Gastroesophageal sphincter (tissue), 4 donors: ENCODE measurements at regions not wholly inside any gene's neighbourhood (a gene's known extent, or its start where the extent isn't known, plus 50 kb on each side); places are given as distances from the start of the nearest gene placed in this dataset.
A peak's percentile ranks its signal among the peaks of the same experiment; 100 is the strongest.

Source experiments
- ATAC-seq: fragments of 150-250 bp; one replicate; pipeline ENCODE4 v1.9.1; 2016; ENCODE audit warnings: mild to moderate bottlenecking, moderate library complexity
- H3K27ac ChIP-seq, 4 donors: fragments of 200-600 bp; sonication (generic) in 3 of 4; 1 replicate in 3 of 4; 2 replicates in 1 of 4; pipeline ENCODE4 v1.5.1; 2016 to 2019
- H3K27me3 ChIP-seq: fragments of 200-600 bp; sonication (generic); one replicate; pipeline ENCODE4 v1.5.1; 2019
- H3K36me3 ChIP-seq, 2 donors: fragments of 200-600 bp; sonication (generic); one replicate each; pipeline ENCODE4 v1.5.1; 2019; ENCODE audit warnings: control low read depth in 1 of 2
- H3K4me1 ChIP-seq, 3 donors: fragments of 200-600 bp; sonication (generic); 1 replicate in 2 of 3; 2 replicates in 1 of 3; pipeline ENCODE4 v1.5.1; 2016 to 2019; ENCODE audit warnings: control low read depth in 2 of 3
- H3K4me3 ChIP-seq, 2 donors: fragments of 200-600 bp; sonication (generic); one replicate each; pipeline ENCODE4 v1.5.1; 2019; ENCODE audit warnings: mild to moderate bottlenecking in 1 of 2, moderate library complexity in 1 of 2
- H3K9me3 ChIP-seq, 3 donors: fragments of 200-600 bp; sonication (generic); one replicate each; pipeline ENCODE4 v1.5.1; 2017 to 2019; ENCODE audit warnings: control low read depth in 2 of 3
- EP300 ChIP-seq: sonication (generic); formaldehyde crosslinking; IDR thresholded peaks from one replicate; pipeline ENCODE4 v1.6.1; 2017; ENCODE audit warnings: antibody characterized with exemption, mild to moderate bottlenecking
- POLR2A ChIP-seq, 2 donors: fragments of 450-650 bp; IDR thresholded peaks; one replicate each; pipeline ENCODE4 v1.6.1; 2017; ENCODE audit warnings: antibody characterized with exemption in 2 of 2, mild to moderate bottlenecking in 2 of 2, moderate library complexity in 1 of 2
- POLR2AphosphoS5 ChIP-seq: sonication (generic); formaldehyde crosslinking; IDR thresholded peaks from one replicate; pipeline ENCODE4 v1.6.1; 2017; ENCODE audit warnings: antibody characterized with exemption
- WGBS, 2 donors: methylation state at CpG; one replicate each; pipeline ENCODE4 v1.1.5; 2018; ENCODE audit warnings: low coverage in 1 of 2; 5-methylcytosine and 5-hydroxymethylcytosine counted together
- TF ChIP-seq, protein P1 (sequence below), 4 experiments: fragments of 200-600 bp in 2 of 4; fragments of 450-650 bp in 2 of 4; sonication (generic) in 1 of 4; IDR thresholded peaks; one replicate each; pipeline ENCODE4 v1.5.1; 2017 to 2019; ENCODE audit warnings: antibody characterized with exemption in 4 of 4, mild to moderate bottlenecking in 2 of 4, moderate library complexity in 2 of 4

DNA sequence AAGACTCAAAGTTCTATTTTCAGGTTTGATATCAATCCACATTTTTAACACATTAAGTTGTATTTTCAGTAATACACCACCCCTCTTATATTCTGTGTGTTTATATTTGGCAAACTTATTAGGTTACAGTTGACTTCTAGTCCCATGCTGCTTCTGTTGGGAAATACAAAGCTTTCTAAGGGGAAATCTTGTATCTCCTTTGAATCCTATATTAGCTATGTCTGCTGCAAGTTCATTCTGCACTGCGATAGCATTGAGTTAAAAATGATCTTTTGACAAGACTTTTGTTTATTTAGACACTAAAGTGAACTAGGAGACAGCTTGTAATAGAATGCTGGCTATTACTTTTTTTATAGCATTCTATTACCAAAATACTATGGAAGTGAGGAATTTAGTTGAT lies 625.1 kb upstream of the ANKRD30A start:
- WGBS, 2 donors: 33 to 67% methylated on average over 1 of the region's 1 CpG
- TF ChIP-seq POLR2A (IDR thresholded peaks at IDR 0.05) (no peak), EP300 (no peak), POLR2AphosphoS5 (no peak)
- TF ChIP-seq, protein P1, sequence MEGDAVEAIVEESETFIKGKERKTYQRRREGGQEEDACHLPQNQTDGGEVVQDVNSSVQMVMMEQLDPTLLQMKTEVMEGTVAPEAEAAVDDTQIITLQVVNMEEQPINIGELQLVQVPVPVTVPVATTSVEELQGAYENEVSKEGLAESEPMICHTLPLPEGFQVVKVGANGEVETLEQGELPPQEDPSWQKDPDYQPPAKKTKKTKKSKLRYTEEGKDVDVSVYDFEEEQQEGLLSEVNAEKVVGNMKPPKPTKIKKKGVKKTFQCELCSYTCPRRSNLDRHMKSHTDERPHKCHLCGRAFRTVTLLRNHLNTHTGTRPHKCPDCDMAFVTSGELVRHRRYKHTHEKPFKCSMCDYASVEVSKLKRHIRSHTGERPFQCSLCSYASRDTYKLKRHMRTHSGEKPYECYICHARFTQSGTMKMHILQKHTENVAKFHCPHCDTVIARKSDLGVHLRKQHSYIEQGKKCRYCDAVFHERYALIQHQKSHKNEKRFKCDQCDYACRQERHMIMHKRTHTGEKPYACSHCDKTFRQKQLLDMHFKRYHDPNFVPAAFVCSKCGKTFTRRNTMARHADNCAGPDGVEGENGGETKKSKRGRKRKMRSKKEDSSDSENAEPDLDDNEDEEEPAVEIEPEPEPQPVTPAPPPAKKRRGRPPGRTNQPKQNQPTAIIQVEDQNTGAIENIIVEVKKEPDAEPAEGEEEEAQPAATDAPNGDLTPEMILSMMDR (IDR thresholded peaks at IDR 0.05): no peak
- Histone ChIP-seq H3K9me3 (no peaks in the 10 kb centered on the region), H3K27me3 (no peaks in the 10 kb centered on the region), H3K4me3 (no peak overlapping the region), H3K27ac (no peak overlapping the region), H3K36me3 (no peaks in the 10 kb centered on the region), H3K4me1 (peaks cover 0 to 14% (median 0%) of the 10 kb centered on the region in 3 donors)
- no peak for ATAC-seq

DNA sequence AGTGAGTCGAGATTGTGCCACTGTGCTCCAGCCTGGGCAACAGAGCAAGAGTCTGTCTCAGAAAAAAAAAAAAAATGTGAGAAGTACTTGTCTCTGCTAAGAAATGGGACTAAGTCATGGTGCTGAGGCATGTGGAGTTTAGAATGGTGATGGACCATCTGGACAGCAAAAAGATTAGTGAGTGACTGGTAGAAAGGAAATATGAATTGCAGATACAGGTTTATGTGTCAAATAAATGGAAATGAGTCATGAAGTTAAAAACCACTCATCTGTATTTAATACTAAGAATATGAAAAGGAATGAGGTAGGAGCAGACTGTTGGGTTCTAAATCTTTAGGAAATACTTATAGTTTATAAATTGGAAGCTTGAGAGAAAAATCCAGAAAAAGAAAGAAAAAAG lies 625.7 kb upstream of the ANKRD30A start:
- peaks cover 0 to 15% (median 0%) of the 10 kb centered on the region in 3 donors for H3K4me1 ChIP-seq
- no peak overlapping the region for H3K27ac ChIP-seq
- no peak overlapping the region for H3K4me3 ChIP-seq
- H3K9me3 ChIP-seq: no peaks in the 10 kb centered on the region
- TF ChIP-seq EP300 (no peak), POLR2A (IDR thresholded peaks at IDR 0.05) (no peak), POLR2AphosphoS5 (no peak)
- TF ChIP-seq, protein P1 (IDR thresholded peaks at IDR 0.05): no peak
- no peak for ATAC-seq
- H3K36me3 ChIP-seq: no peaks in the 10 kb centered on the region
- WGBS, 2 donors: 100% methylated on average over 1 of the region's 1 CpG
- no peaks in the 10 kb centered on the region for H3K27me3 ChIP-seq

DNA sequence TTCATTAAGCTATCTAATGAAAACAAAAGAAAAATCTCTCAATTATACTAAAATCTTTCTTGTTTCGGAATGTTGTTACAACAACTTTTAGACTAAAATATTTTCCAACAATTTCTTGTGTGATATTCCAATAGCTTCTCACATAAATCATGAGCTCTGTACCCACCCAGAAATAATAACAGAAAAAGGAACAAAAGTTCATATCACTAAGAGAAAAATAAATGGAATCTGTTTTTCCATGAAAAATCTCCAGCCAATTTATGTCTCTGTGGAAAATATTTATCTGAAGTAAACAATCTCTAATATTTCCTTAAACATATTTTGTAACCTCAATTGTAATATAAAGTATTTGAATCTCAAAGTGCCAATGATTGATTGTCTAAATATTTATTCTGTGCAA lies 628.6 kb upstream of the ANKRD30A start:
- no peaks in the 10 kb centered on the region for H3K9me3 ChIP-seq
- H3K4me1 ChIP-seq: peaks cover 0 to 34% (median 5%) of the 10 kb centered on the region in 3 donors
- no peaks in the 10 kb centered on the region for H3K36me3 ChIP-seq
- WGBS, 2 donors: 40 to 50% methylated on average over 1 of the region's 1 CpG
- no peak for TF ChIP-seq POLR2A (IDR thresholded peaks at IDR 0.05)
- TF ChIP-seq, protein P1 (IDR thresholded peaks at IDR 0.05): no peak
- TF ChIP-seq EP300: no peak
- no peak for TF ChIP-seq POLR2AphosphoS5
- no peak overlapping the region for H3K4me3 ChIP-seq
- H3K27ac ChIP-seq: no peak overlapping the region
- no peak for ATAC-seq
- no peaks in the 10 kb centered on the region for H3K27me3 ChIP-seq

DNA sequence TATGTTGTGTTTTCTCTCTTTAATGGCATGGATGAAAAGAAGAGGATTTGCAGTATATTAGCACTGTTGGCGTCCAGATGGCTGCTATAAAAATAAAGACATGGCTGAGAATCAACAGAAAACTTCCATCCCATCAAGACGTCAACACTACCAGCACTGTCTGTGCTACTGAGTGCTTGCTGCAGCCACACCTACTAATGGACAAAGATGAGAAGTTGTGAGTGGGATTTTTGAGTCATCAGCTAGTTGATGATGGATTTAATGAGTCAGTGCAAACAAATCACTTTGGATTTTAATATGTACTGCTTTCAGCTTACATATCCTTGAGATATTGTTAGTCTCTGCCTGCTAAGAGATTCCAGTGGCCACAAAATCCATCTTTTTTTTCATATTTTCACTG lies 631.0 kb upstream of the ANKRD30A start:
- Histone ChIP-seq H3K4me1 (peaks cover 0 to 46% (median 14%) of the 10 kb centered on the region in 3 donors), H3K9me3 (no peaks in the 10 kb centered on the region), H3K36me3 (no peaks in the 10 kb centered on the region), H3K27ac (peak overlapping the region in 1 of 4 donors; percentile 42), H3K4me3 (no peak overlapping the region), H3K27me3 (no peaks in the 10 kb centered on the region)
- no peak for TF ChIP-seq POLR2AphosphoS5
- ATAC-seq: peak; percentile 39
- WGBS, 2 donors: 40 to 57% methylated on average over 2 of the region's 2 CpGs

DNA sequence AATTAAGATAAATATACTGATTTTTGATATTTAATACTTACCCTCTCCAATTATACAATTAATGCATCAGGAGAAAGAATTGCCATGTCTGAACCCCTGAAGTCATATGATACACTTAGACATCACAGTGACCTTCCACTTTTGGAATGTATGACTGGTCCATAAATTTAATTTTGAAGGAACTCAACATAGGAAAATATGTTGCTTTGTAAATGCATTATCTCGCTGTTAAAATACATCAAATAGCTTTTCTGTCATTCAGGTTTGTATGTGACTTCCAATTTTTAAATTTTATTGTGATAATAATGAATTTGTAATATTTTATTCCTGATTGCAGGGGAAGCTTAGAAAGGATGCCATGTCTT lies 631.9 kb upstream of the ANKRD30A start:
- Histone ChIP-seq H3K27ac (peak overlapping the region in 1 of 4 donors; percentile 24), H3K36me3 (no peaks in the 10 kb centered on the region), H3K4me1 (peaks cover 0 to 50% (median 16%) of the 10 kb centered on the region in 3 donors), H3K9me3 (no peaks in the 10 kb centered on the region), H3K4me3 (no peak overlapping the region), H3K27me3 (no peaks in the 10 kb centered on the region)
- WGBS, 2 donors: 74 to 91% methylated on average over 1 of the region's 1 CpG
- TF ChIP-seq, protein P1 (IDR thresholded peaks at IDR 0.05): no peak
- no peak for TF ChIP-seq EP300
- TF ChIP-seq POLR2A (IDR thresholded peaks at IDR 0.05): no peak
- TF ChIP-seq POLR2AphosphoS5: no peak
- no peak for ATAC-seq
